ENCODE measurements at regions not wholly inside any gene's neighbourhood (a gene's known extent, or its start where the extent isn't known, plus 50 kb on each side); places are given as distances from the start of the nearest gene placed in this dataset.

- intact Hi-C loops (cut with DNase I) = no loop called here
- no peak for DNase-seq
These were observed 52.7 kb upstream of the ERCC6L2 start for GRCh38 chr9:95822583-95823431.

GRCh38 chr9:95822015-95822414 lies 53.5 kb upstream of the ERCC6L2 start:
- DNase-seq = no peak
- intact Hi-C loops (cut with DNase I) = no loop called here

- no peak for DNase-seq
- intact Hi-C loops (cut with DNase I) = no loop called here
These were observed 55.4 kb upstream of the ERCC6L2 start for GRCh38 chr9:95820074-95820473.

GRCh38 chr9:95819636-95820035 lies 55.9 kb upstream of the ERCC6L2 start:
- no peak for DNase-seq
- intact Hi-C loops (cut with DNase I) = no loop called here

- DNase-seq = no peak
- intact Hi-C loops (cut with DNase I) = no loop called here
These were observed 58.3 kb upstream of the ERCC6L2 start for GRCh38 chr9:95817205-95817604.

- intact Hi-C loops (cut with DNase I) = no loop called here
- DNase-seq = no peak
These were observed 58.8 kb upstream of the ERCC6L2 start for GRCh38 chr9:95816716-95817115.

- intact Hi-C loops (cut with DNase I) = no loop called here
- DNase-seq = no peak
These were observed 59.5 kb upstream of the ERCC6L2 start for GRCh38 chr9:95815961-95816360.

GRCh38 chr9:95815133-95815532 lies 60.4 kb upstream of the ERCC6L2 start:
- DNase-seq = no peak
- intact Hi-C loops (cut with DNase I) = no loop called here

GRCh38 chr9:95813923-95814322 lies 61.6 kb upstream of the ERCC6L2 start:
- DNase-seq = no peak
- intact Hi-C loops (cut with DNase I) = no loop called here

GRCh38 chr9:95810814-95811213 lies 64.7 kb upstream of the ERCC6L2 start:
- no peak for DNase-seq
- intact Hi-C loops (cut with DNase I) = no loop called here

- intact Hi-C loops (cut with DNase I) = no loop called here
- DNase-seq = no peak
These were observed 65.4 kb upstream of the ERCC6L2 start for GRCh38 chr9:95810133-95810532.

GRCh38 chr9:95809686-95810085 lies 65.8 kb upstream of the ERCC6L2 start:
- DNase-seq = no peak

GRCh38 chr9:95808011-95808410 lies 67.5 kb upstream of the ERCC6L2 start:
- intact Hi-C loops (cut with DNase I) = no loop called here
- no peak for DNase-seq

More at GRCh38 chr9:95809686-95810085, 65.8 kb upstream of the ERCC6L2 start:
- intact Hi-C loops (cut with DNase I) = no loop called here

- DNase-seq = no peak
- intact Hi-C loops (cut with DNase I) = no loop called here
These were observed 68.1 kb upstream of the ERCC6L2 start for GRCh38 chr9:95807326-95807947.

- intact Hi-C loops (cut with DNase I) = no loop called here
- no peak for DNase-seq
These were observed 72.3 kb upstream of the ERCC6L2 start for GRCh38 chr9:95803197-95803596.

- intact Hi-C loops (cut with DNase I) = no loop called here
- no peak for DNase-seq
These were observed 73.7 kb upstream of the ERCC6L2 start for GRCh38 chr9:95801797-95802196.

- intact Hi-C loops (cut with DNase I) = no loop called here
- no peak for DNase-seq
These were observed 79.5 kb upstream of the ERCC6L2 start for GRCh38 chr9:95796029-95796428.

- intact Hi-C loops (cut with DNase I) = no loop called here
- no peak for DNase-seq
These were observed 81.3 kb upstream of the ERCC6L2 start for GRCh38 chr9:95793924-95794828.

- intact Hi-C loops (cut with DNase I) = no loop called here
- DNase-seq = no peak
These were observed 83.8 kb upstream of the ERCC6L2 start for GRCh38 chr9:95791695-95792094.

- DNase-seq = no peak
- intact Hi-C loops (cut with DNase I) = no loop called here
These were observed 84.2 kb upstream of the ERCC6L2 start for GRCh38 chr9:95791286-95791685.

Measured in head of caudate nucleus (tissue), 42 donors.